Activated naive CD8-positive, alpha-beta T cell treated with anti-CD3 and anti-CD28 coated beads for 36 hours (primary cell): ENCODE measurements at regions not wholly inside any gene's neighbourhood (a gene's known extent, or its start where the extent isn't known, plus 50 kb on each side); places are given as distances from the start of the nearest gene placed in this dataset.
"Not testable (repeated sequence)": the region's sequence is repeated elsewhere in the genome, so short reads cannot be mapped to it uniquely, and the experiment has no call there.

ENCODE experiments used
- DNase-seq: peaks from one replicate; pipeline ENCODE4 v3.0.0; 2021
- H3K27ac Mint-ChIP-seq: one replicate; pipeline ENCODE4 v1.8.0; 2022; ENCODE audit warnings: mild to moderate bottlenecking, moderate library complexity, mixed read lengths
- H3K27me3 Mint-ChIP-seq: one replicate; pipeline ENCODE4 v1.8.0; 2022; ENCODE audit warnings: mild to moderate bottlenecking, mixed read lengths
- H3K36me3 Mint-ChIP-seq: one replicate; pipeline ENCODE4 v1.8.0; 2021; ENCODE audit warnings: mild to moderate bottlenecking, mixed read lengths
- H3K4me1 Mint-ChIP-seq: one replicate; pipeline ENCODE4 v1.8.0; 2021; ENCODE audit warnings: mixed read lengths
- H3K4me3 Mint-ChIP-seq: one replicate; pipeline ENCODE4 v1.8.0; 2022; ENCODE audit warnings: mild to moderate bottlenecking, moderate library complexity, mixed read lengths
- H3K9me3 Mint-ChIP-seq: one replicate; pipeline ENCODE4 v1.8.0; 2022; ENCODE audit warnings: mixed read lengths

DNA sequence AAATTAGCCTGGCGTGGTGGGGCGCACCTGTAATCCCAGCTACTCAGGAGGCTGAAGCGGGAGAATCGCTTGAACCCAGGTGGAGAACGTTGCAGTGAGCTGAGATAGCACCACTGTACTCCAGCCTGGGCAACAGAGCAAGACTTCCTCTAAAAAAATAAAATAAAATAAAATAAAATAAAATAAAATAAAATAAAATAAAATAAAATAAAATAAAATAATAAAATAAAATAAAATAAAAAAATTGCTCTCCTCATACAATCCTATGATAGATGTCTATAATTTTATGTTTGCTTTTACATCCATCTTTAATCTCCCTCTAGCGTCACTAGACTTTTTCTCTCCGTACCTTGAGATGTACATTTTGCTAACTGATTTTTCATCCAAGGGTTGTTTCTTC, 51.8 kb upstream of the CPSF6 start:
- H3K4me1 Mint-ChIP-seq, H3K4me3 Mint-ChIP-seq, H3K27ac Mint-ChIP-seq: not testable (repeated sequence)

DNA sequence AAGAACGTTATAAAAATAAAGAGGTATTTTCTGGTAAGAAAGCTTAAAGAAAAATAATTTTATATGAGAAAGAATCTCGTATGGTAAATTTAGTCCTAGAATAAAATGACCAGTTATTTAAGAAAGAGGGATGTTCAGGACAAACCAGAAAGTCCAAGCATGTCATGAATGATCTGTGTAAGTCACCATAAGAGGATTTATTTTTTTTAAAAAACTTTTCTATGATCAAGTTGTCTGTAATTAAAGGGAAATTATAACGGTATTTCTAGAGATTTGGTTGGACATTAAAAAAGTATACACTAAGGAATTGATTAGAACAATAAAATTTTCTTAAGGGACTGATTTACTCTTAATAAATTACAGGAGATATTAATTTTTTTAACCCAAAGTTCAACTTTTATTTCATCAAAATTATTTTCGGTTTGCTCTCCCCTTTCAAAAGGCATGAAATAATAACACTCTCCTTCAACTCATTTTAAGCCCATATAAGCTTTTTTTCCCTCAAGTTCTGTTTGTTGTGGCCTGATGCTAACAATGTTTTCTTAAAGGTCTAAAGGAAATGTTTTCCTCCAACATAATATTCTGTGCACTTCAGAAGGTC, 49.9 kb upstream of the CPSF6 start:
- Mint-ChIP-seq H3K4me1 (no peaks in the 10 kb centered on the region), H3K27ac (no peak overlapping the region), H3K36me3 (peaks cover 11% of the 10 kb centered on the region), H3K27me3 (no peaks in the 10 kb centered on the region), H3K9me3 (peaks cover 17% of the 10 kb centered on the region), H3K4me3 (no peak overlapping the region)
- no peak for DNase-seq

More for the DNA sequence above, 51.8 kb upstream of the CPSF6 start:
- H3K36me3 Mint-ChIP-seq: peaks cover 11% of the 10 kb centered on the region
- H3K9me3 Mint-ChIP-seq: peaks cover 17% of the 10 kb centered on the region
- not testable (repeated sequence) for DNase-seq, H3K27me3 Mint-ChIP-seq
